Activated naive CD4-positive, alpha-beta T cell treated with Interleukin-2 at 50 U/mL for 16 hours (primary cell): ENCODE measurements at regions not wholly inside any gene's neighbourhood (a gene's known extent, or its start where the extent isn't known, plus 50 kb on each side); places are given as distances from the start of the nearest gene placed in this dataset.
A peak's percentile ranks its signal among the peaks of the same experiment; 100 is the strongest.

Experiments used
- DNase-seq: peaks from one replicate; pipeline ENCODE4 v3.0.0-alpha.2; 2020

DNA sequence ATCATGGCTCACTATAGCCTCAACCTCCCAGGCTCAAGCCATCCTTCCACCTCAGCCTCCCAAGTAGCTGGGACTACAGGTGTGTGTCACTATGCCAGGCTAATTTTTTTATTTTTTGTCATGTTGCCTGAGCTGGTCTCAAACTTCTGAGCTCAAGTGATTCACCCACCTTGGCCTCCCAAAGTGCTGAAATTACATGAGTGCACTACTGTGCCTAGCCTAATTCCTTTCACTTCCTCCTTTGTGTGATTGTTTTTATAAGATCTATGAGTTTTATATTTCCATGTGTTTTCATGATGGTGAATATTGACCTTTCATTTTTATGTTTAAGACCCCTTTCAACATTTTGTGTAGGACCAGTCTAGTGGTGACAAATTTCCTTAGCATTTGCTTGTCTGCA, 55.2 kb upstream of the IL12B start:
- DNase-seq: no peak

DNA sequence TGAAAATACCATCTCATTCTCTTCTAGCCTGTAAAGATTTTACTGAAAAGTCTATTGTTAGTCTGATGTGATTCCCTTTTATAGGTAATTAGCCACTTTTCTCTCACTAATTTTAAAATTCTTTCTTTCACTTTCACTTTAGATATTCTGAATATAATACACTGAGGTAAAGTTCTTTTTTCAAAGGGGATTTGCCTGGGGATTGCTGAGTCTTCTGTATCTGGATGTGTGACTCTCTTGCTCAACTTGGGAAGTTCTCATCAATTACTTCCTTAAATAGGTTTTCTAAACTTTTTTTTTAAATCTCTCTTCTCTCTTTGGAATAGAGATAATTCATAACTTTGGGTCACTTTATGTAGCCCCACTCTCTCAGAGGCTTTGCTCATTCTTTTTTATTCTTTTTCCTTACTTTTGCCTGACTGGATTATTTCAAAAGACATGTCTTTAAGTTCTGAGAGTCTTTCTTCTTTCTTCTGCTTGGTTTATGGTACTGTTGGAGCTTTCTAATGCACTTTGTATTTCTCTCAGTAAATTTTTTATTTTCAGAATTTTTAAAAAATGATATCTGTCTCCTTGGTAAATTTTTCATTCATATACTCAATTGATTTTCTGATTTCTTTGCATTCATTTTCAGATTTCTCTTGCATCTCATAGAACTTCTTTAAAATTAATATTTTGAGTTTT, 55.9 kb upstream of the IL12B start:
- DNase-seq: no peak

DNA sequence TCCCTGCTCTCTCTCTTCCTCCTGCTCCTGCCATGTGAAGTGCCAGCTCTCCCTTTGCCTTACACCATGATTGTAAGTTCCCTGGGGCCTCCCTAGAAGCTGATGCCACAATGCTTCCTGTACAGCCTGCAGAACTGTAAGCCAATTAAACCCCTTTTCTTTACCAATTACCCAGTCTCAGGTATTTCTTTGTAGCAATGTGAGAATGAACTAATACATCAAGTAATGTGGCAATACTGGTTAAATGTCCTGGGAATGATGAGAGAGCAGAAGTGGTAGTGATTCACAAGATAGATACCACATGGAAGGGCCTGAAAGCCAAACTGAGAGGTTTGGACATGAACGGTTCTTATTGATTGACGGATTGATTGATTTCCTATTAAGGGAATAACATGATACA, 62.6 kb upstream of the IL12B start:
- no peak for DNase-seq

DNA sequence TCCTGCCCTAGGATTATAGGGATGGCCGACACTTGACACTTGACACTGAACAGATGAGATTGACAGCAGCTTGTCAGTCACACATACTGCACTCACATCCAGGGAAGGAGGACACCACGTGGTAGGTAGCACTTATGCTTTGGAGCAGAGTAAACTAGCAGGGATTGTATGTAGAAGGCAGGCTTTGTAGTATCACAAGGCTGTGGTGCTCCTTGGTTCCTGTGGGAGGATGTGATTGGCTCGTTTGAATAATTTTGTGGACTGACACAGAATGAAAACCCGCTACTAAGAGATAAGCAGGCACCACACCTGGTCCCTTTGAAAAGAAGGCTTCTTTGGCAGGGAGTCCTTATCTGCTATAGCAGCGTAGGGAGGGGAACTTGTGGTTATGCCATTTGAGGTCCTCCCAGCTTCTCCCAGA, 63.6 kb upstream of the IL12B start:
- no peak for DNase-seq

DNA sequence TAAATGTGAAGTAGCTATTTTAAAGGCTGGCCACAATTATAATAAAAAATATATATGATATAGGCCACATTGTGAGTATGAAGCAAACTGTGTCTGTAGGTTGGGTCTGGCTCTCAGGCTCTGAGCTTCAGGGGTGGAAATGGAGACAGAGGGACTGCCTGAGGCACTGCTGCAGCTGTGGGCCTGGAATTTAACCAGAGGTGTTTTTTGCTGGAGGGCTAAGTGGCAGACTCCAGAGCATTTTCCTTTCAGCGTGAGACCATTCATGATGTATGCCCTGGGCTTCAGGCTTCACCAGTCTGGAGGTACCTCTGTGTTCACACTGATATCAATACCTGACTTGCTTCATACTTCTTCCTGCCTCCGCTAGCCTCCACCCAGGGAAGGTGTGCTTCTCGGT, 64.9 kb upstream of the IL12B start:
- no peak for DNase-seq

DNA sequence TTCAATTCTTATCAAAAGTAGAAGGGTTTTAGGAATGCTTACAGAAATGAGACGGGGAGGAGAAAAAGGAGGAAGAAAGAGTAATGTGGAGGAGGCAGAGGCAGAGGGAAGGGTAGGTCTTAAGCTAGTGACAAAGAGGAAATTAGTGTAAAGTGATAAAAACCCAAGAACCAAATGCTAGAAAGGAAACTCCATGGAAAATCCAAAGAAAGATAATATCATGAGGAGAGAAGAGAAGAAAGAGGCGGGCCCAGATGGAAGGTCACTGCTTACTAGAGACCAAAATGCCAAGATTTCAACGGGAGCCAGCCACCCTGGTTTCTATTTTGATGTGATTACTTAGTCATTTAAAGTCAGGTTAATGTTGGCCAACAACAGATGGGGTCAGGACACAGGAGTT, 68.6 kb upstream of the IL12B start:
- DNase-seq: no peak

DNA sequence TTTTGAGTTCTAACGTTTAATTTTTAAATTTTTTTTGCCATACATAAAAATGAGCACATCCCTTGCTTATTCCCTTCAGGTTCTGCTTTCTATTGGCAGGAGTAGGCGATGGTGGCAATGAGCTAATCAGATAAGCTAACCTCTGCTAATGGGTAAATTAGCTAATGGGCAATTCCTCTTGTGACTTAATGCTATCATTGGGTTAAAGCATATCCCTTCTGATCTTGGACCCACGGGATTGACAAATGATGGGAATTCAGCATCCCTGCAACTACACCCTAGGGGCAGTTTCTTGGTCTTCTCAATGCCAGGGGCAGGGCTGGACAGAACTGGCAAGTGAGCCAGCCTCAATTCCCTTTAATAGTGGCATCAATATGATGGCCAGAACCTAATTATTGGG, 70.2 kb upstream of the IL12B start:
- DNase-seq: no peak

DNA sequence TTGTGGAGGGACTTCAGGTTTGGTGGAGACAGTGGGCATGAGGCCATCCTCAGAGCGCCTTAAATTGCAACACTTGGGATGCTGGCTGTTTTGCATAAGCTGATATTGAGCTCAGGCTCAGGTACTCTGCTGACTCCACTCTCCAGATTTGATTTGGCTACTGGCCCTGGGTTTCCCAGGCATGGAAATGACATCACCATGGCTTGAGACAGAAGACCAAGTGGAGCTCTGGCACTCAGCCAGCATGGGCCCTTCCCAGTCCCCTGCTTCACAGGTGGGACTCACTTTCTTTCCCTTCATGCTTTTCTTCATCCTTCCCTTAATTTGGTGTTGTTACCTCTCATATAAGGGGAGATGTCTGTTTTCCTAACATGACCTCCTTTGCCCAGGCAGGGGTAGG, 72.0 kb upstream of the IL12B start:
- no peak for DNase-seq

DNA sequence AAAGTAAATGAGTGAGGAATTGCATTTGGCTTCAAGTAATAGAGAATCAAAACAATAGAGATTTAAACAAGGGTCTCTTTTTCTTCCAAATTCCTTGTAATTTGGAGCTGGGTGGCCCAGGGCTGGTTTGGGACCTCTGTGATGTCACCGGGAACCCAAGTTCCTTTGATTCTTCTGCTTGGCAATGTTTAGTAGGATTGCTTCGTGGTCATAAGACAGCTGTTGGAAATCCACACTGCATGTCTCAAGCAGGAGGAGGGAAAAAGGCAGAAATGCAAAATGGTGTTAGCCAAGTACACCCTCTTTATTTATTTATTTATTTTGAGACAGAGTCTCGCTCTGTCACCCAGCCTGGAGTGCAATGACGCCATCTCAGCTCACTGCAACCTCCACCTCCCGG, 72.6 kb upstream of the IL12B start:
- no peak for DNase-seq

DNA sequence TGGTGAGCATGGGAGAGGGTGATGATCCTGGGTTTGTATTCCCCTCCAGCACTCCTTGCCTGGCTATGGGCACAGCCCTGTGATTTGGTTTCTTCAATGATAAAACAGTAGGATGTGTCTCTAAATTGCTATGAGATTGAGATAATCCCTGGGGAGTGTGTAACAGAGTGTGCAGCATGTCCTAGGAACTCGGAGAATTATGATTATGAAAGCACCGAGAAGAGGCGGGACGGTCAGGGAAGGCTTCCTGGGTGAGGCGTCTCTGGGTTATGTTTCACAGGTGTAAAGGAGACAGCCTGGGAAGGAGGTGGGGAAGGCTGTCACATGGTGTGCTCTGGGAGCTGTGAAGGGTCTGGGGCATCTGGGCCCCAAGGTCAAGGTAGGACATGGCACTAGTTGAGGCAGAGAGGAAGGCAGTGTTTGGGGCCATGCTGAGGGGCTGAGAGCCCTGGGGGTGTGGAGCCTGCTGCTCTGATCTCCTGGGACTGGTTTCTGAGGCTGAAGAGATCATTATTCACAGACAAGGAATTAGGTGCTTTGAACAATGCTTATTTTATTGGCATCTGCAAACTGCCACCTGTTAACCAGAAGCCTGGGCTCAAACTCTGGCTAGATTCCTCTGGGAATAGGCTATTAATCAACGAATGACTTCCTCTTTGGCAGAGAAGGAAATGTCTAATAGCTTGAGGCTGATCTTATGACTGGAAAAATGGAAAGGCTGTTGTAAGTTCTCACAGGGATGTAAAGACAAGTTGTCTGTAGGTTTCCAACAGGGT, 73.8 kb upstream of the IL12B start:
- no peak for DNase-seq

DNA sequence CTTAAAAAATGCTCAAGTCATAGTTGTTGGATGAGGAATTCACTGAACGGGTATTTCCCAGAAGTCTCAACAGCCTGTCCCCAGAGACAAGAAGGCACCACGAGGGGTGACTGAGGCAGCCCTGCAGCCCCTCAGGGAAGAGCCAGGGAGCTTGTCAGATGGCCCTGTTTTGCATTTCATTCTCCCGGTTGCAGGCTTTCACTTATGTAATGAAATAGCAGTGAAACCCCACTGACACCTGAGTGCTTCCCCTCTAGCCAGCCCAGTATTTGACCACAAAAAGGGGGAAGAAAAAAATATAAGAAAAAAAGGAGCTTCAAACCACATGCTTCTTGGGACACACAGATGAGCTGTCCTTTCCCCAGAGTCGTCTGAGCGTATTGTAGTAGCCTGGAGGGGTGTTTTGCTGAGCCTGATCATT, 75.3 kb upstream of the IL12B start:
- no peak for DNase-seq

DNA sequence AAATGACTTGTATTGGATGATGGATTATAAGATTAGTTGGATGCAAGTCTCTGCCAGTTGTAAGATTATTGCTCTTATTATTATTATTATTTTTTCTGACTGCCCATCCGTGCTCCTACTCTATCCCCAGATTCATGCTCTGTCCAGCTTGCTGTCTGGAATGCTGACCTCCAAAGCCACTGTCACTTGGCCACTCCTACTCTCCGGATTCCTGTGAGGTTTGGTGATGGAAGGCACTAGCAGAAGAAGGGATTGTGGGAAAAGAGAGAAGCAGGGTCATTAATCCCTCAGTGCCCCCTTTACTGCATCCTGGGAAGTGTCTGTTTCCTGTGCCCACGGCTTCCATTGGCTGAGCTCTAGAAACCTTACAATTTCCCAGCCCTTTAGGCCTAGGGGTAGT, 76.3 kb upstream of the IL12B start:
- no peak for DNase-seq

DNA sequence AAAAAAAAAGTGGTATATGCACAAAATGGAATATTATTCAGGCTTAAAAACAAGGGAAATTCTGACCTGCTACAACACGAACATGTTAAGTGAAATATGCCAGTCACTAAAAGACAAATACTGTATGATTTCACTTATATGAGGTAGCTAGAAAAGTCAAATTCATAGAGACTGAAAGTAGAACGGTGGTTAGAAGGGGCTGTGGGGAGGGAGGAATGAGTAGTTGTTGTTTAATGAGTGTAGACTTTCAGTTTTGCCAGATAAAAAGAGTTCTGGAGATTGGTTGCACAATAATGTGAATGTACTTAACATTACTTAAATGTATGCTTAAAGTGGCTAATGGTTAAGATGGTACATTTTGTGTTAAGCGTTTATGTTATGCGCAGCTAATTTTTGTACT, 79.5 kb upstream of the IL12B start:
- peak; percentile 37 for DNase-seq

DNA sequence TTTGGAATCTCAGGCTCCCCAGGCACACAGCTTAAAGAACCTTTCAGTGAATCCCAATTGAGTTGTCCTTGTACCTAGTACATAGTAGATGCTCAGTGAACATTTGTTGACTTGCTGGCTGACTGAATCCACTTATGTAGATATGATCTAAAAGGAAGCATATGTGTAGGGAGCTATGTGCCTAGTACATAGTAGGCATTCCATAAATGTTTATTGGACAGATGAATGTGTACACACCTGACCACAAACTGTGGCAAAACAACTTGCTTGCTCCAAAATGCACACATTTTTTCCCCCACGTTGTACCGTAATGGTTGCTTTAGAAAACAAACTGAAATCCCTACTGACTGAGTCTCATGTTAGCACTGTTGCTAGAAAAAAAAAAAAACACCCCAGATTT, 80.2 kb upstream of the IL12B start:
- no peak for DNase-seq

DNA sequence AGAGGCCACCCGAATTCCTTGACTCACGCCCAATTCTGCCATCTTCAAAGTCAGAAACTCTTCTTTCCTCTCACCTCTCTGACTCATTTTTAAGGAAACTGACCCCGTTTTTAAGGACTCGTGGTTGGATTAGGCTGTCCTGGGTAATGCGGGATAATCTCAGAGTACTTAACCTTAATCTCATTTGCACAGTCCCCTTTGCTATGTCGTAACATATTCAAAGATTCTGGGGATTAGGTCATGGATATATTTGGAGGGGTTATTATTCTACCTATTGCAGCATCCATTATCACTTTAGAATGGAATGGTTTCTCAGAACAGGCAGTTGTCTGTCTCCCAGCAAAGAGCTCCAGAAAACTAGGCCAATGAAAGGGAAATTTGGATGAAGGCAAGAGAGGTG, 80.8 kb upstream of the IL12B start:
- DNase-seq: no peak

DNA sequence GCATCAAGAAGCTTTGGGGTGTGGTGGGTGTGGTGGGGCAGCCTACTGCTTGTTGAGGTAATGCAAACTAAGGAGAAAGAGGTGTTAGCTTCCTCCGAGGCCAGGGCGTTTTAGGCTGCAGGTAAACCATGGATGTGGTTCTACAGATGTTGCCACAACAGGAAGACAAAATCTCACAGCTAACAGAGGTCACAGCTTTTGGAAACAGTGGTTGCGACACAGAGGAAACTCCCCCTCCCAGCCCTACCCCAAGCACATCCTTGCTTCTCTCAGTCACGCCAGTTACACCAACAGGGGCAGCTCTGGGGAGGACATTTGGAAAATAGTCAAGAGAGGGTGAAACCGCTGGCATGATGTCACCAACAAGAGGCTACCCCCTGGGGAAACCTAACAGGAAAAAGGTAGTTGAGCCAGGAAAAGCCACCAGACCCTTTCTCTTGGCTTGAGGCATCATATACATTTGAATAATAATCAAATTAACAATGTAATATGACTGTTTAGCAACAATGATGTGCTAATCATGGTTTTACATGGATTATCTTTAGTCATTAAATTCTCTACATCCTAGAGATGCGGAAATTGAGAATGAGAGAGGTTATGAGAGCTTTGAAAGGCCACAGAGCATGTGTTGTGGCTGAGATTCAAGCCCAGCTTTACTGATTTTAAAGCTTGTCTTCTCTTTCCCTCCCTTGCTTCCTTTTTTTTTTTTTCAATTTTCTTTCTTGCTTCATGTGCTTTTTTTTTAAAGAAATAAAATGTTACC, 82.2 kb upstream of the IL12B start:
- DNase-seq: peak; percentile 69

DNA sequence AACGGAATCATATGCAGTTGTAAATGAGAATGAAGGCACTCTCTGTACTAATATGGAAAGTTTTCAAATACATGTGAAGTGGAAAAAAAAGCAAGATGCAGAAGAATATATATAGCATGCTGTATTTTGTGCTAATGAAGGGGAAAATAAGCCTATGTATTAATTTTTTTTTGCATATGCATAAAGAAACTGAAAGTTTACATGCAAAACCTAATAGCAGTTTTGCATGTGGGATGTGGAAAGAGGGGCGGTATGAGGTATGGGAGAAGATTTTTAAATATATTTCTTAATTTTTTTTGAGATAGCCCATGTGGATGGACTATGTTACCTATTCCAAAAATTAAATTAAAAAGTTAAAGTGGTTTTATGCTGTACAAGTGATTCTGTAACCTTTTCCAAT, 83.7 kb upstream of the IL12B start:
- DNase-seq: no peak

DNA sequence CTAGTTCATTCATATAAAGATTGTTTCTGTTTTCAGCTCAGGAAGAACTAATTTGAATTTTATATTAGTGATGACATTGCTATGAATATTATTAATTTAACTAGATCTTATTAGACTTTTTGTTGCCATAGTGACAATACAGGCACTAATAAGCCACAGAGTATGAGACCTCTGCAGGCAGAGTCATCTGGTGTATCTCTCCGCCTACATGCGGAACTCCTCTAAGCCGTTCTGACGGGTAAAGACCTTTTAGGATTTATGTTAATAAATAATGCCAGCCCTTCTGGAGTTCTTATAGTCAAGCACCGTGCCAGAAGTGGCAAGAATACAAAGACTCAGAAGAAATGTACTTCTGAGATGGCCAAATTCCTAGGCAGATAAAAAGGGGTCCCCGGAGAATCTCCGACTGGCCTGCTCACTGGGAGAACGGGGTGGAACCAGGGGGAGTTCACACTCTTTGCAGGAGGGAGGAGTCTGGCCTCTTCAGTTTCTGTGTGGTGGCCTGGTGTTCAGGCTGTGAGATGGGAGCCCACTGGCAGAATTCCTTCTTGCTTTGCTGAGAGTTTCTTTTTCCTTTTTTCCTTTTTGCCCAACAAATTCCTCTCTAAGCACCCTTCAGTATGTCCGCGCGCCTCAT, 85.1 kb upstream of the IL12B start:
- DNase-seq: no peak

DNA sequence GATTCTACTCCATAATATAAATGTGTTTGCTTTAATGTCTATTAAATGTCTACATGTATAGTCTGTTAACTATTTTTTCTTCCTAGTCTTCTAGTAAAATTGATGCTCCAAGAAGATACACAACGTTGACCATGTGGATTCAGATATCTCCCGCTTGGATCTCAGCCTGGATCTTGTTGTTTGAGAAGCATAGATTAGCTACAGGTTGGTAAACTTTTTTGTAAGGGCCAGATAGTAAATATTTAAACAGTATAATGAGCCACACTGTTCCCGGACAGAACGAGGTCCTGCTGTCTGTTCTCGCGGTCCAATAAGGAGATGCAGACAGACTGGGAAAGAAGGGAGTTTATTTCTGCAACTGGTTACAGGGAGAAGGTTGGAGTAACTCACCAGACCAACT, 86.2 kb upstream of the IL12B start:
- DNase-seq: no peak

DNA sequence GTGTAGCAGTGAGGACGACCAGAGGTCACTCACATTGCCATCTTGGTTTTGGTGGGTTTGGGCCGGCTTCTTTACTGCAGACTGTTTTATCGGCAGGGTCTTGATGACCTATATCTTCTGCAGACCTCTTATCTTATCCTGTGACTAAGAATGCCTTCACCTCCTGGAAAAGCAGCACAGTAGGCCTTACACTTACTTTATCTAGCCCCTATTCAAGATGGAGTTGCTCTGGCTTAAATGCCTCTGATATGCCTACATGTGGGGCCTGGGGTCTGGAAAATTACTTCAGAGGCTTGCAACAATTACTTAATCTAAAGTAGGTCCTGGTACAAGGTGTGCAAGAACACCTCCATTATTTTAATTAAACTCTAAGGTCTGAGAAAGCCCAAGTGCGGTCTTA, 86.9 kb upstream of the IL12B start:
- no peak for DNase-seq

DNA sequence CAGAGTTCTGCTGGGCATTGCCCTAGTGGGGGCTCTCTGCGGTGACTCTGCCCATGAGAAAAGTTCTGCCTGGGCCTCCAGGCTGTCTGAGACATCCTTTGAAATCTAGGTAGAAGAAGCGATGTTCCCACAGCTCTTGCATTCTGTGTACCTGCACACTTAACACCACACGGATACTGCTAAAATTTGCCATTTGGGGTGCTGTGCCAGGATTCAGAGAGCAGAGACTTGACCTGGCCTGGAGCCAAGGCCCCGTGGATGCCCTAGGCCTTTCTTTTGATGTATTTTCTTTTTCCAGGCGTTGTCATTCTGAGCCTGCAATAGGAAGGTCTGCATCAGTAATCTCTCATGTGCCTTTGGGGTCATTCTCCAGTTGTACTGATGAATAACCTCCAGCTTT, 89.3 kb upstream of the IL12B start:
- no peak for DNase-seq

DNA sequence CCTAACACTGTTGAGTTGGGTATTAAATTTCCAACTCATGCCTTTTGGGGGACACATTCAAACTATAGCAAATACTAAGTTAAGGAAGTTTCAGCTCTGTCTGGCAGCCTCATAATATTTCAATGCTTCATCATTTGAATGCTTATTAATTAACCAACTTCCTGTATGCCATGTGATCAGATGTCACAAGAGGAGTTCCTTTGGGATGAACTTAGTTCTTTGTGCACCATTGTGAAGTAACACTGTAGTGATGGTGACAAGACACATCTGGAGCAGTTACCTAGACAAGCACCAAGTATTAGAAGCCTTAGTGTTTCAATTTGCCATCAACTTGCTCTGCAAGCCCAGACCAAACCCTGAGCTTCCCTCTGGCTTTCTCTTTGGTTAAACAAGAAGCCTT, 90.7 kb upstream of the IL12B start:
- no peak for DNase-seq

DNA sequence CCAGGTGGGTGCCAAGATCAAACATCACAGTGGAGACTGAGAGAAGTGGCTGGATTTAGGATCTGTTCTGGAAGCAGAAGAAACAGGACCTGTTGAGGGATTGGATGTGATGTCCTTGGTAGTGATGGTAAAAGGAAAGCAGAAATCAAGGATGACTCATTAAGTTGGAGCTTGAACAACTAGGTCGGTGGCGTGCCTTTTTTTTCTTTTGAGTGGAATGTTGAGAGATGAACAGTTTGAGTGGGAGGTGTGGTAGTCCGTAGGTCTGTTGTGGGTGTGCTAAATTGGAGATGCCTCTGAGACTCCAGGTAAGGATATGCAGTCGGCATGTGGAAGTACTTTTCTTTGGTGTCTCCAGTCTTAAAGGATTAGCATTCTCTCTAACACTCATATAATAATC, 92.1 kb upstream of the IL12B start:
- no peak for DNase-seq

DNA sequence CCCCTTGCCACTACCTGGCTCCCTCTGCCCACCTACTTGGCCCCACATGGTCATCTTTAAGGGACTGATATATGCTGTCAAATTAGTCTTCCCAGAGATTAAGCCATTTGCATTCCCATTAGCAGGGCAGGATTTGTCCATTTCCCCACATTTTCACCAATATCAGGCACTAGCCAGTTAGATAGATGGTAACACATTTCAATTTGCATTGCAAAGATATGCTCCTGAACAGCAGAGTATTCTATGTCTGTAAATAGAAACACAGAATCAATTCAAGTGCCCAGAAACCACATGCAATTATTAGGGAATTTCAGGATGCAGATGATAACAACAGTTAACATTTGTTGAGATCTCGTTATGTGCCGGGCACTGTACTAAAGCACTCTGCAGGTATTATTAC, 92.6 kb upstream of the IL12B start:
- DNase-seq: no peak
